Inferior parietal cortex (tissue), 1 donor: ENCODE measurements at regions not wholly inside any gene's neighbourhood (a gene's known extent, or its start where the extent isn't known, plus 50 kb on each side); places are given as distances from the start of the nearest gene placed in this dataset.

ENCODE experiments used
- DNase-seq: peaks from one replicate; pipeline ENCODE4 v3.0.0-alpha.2; 2016; ENCODE audit errors: extremely low spot score

- DNase-seq: no peak
Observed at GRCh38 chr7:131173145-131173890, 154.4 kb upstream of the MKLN1 start.

GRCh38 chr7:131174391-131174790 lies 153.3 kb upstream of the MKLN1 start:
- no peak for DNase-seq

- no peak for DNase-seq
Observed at GRCh38 chr7:131174855-131175254, 152.8 kb upstream of the MKLN1 start.

GRCh38 chr7:131182446-131183058 lies 145.1 kb upstream of the MKLN1 start:
- DNase-seq: no peak

GRCh38 chr7:131183072-131183471 lies 144.6 kb upstream of the MKLN1 start:
- no peak for DNase-seq

GRCh38 chr7:131183611-131184119 lies 144.0 kb upstream of the MKLN1 start:
- DNase-seq: no peak

- DNase-seq: peak; percentile 75
Observed at GRCh38 chr7:131186816-131187215, 140.9 kb upstream of the MKLN1 start.

- DNase-seq: no peak
Observed at GRCh38 chr7:131188367-131189339, 139.0 kb upstream of the MKLN1 start.

GRCh38 chr7:131189488-131189887 lies 138.2 kb upstream of the MKLN1 start:
- DNase-seq: no peak

GRCh38 chr7:131190146-131190545 lies 137.5 kb upstream of the MKLN1 start:
- DNase-seq: peak; percentile 71

- DNase-seq: no peak
Observed at GRCh38 chr7:131190581-131190980, 137.1 kb upstream of the MKLN1 start.

- DNase-seq: peak; percentile 34
Observed at GRCh38 chr7:131194070-131194865, 133.4 kb upstream of the MKLN1 start.

GRCh38 chr7:131196803-131197202 lies 130.9 kb upstream of the MKLN1 start:
- no peak for DNase-seq

GRCh38 chr7:131197920-131198615 lies 129.6 kb upstream of the MKLN1 start:
- DNase-seq: no peak

- DNase-seq: no peak
Observed at GRCh38 chr7:131202451-131202850, 125.2 kb upstream of the MKLN1 start.

GRCh38 chr7:131203291-131203976 lies 124.2 kb upstream of the MKLN1 start:
- DNase-seq: no peak

GRCh38 chr7:131208777-131209176 lies 118.9 kb upstream of the MKLN1 start:
- no peak for DNase-seq

- no peak for DNase-seq
Observed at GRCh38 chr7:131210618-131211017, 117.1 kb upstream of the MKLN1 start.

- no peak for DNase-seq
Observed at GRCh38 chr7:131211500-131211899, 116.2 kb upstream of the MKLN1 start.

- DNase-seq: no peak
Observed at GRCh38 chr7:131212114-131212513, 115.6 kb upstream of the MKLN1 start.
